Ovary (tissue), 3 donors: ENCODE measurements at regions not wholly inside any gene's neighbourhood (a gene's known extent, or its start where the extent isn't known, plus 50 kb on each side); places are given as distances from the start of the nearest gene placed in this dataset.

Experiments used
- CTCF ChIP-seq, 3 donors: fragments of 450-650 bp in 2 of 3; fragments of 200-600 bp in 1 of 3; IDR thresholded peaks; one replicate each; pipeline versions ENCODE4 v1.5.1 to v1.8.0; 2016 to 2022; ENCODE audit warnings: antibody characterized with exemption in 3 of 3, mild to moderate bottlenecking in 1 of 3
- EP300 ChIP-seq: sonication (generic); formaldehyde crosslinking; IDR thresholded peaks from one replicate; pipeline ENCODE4 v1.6.1; 2017; ENCODE audit warnings: antibody characterized with exemption
- POLR2A ChIP-seq: fragments of 450-650 bp; IDR thresholded peaks from one replicate; pipeline ENCODE4 v1.6.1; 2017; ENCODE audit warnings: antibody characterized with exemption, mild to moderate bottlenecking, moderate library complexity
- donor health status: DM: no; HTN: no; CAD: no.

GRCh38 chr6:130749402-130749801, 77.8 kb upstream of the SMLR1 start:
- no peak for TF ChIP-seq CTCF (IDR thresholded peaks at IDR 0.05)
- TF ChIP-seq POLR2A = no peak
- no peak for TF ChIP-seq EP300
